ENCODE measurements at regions not wholly inside any gene's neighbourhood (a gene's known extent, or its start where the extent isn't known, plus 50 kb on each side); places are given as distances from the start of the nearest gene placed in this dataset.

- TF ChIP-seq FOXM1 (IDR thresholded peaks at IDR 0.05; ENCODE audit: borderline replicate concordance, low read depth): no peak
- TF ChIP-seq CEBPB (IDR thresholded peaks at IDR 0.05): no peak
- TF ChIP-seq TEAD4 (IDR thresholded peaks at IDR 0.05): no peak
- no peak for TF ChIP-seq TCF12 (IDR thresholded peaks at IDR 0.05; ENCODE audit: low read depth)
- TF ChIP-seq NFIC (IDR thresholded peaks at IDR 0.05): no peak
- no peak for TF ChIP-seq USF1 (IDR thresholded peaks at IDR 0.05)
- no peak for TF ChIP-seq YY1 (IDR thresholded peaks at IDR 0.05; ENCODE audit: low read depth)
- TF ChIP-seq ZBTB7A (IDR thresholded peaks at IDR 0.05; ENCODE audit: low read depth): no peak
Observed at GRCh38 chr12:125193376-125194152, 128.3 kb downstream of the AACS start.

- TF ChIP-seq RAD21 (IDR thresholded peaks at IDR 0.05; ENCODE audit: low read depth) (no peak), FOXM1 (IDR thresholded peaks at IDR 0.05; ENCODE audit: borderline replicate concordance, low read depth) (no peak), TEAD4 (IDR thresholded peaks at IDR 0.05) (no peak), ZBTB7A (IDR thresholded peaks at IDR 0.05; ENCODE audit: low read depth) (no peak), REST (IDR thresholded peaks at IDR 0.05; ENCODE audit: low read depth) (no peak), NFIC (IDR thresholded peaks at IDR 0.05) (no peak), USF1 (IDR thresholded peaks at IDR 0.05) (no peak), TCF12 (IDR thresholded peaks at IDR 0.05; ENCODE audit: low read depth) (no peak), EP300 (IDR thresholded peaks at IDR 0.05; ENCODE audit: borderline replicate concordance) (no peak), TAF1 (IDR thresholded peaks at IDR 0.05; ENCODE audit: low read depth) (no peak), MAX (IDR thresholded peaks at IDR 0.05) (no peak), YY1 (IDR thresholded peaks at IDR 0.05; ENCODE audit: low read depth) (no peak), CEBPB (IDR thresholded peaks at IDR 0.05) (no peak), EGR1 (IDR thresholded peaks at IDR 0.05) (no peak), CREB1 (IDR thresholded peaks at IDR 0.05; ENCODE audit: low read depth) (no peak)
Observed at GRCh38 chr12:125194163-125194773, 129.0 kb downstream of the AACS start.

GRCh38 chr12:125194987-125195386 lies 129.8 kb downstream of the AACS start:
- TF ChIP-seq CEBPB (IDR thresholded peaks at IDR 0.05) (no peak), USF1 (IDR thresholded peaks at IDR 0.05) (no peak), TCF12 (IDR thresholded peaks at IDR 0.05; ENCODE audit: low read depth) (no peak), REST (IDR thresholded peaks at IDR 0.05; ENCODE audit: low read depth) (peak; percentile 89), NFIC (IDR thresholded peaks at IDR 0.05) (no peak), MAX (IDR thresholded peaks at IDR 0.05) (no peak), ZBTB7A (IDR thresholded peaks at IDR 0.05; ENCODE audit: low read depth) (no peak)

GRCh38 chr12:125197326-125197725 lies 132.1 kb downstream of the AACS start:
- TF ChIP-seq ZBTB7A (IDR thresholded peaks at IDR 0.05; ENCODE audit: low read depth) (no peak), NFIC (IDR thresholded peaks at IDR 0.05) (no peak), YY1 (IDR thresholded peaks at IDR 0.05; ENCODE audit: low read depth) (no peak), REST (IDR thresholded peaks at IDR 0.05; ENCODE audit: low read depth) (no peak), TAF1 (IDR thresholded peaks at IDR 0.05; ENCODE audit: low read depth) (no peak), RAD21 (IDR thresholded peaks at IDR 0.05; ENCODE audit: low read depth) (no peak), CREB1 (IDR thresholded peaks at IDR 0.05; ENCODE audit: low read depth) (no peak), USF1 (IDR thresholded peaks at IDR 0.05) (no peak), TEAD4 (IDR thresholded peaks at IDR 0.05) (no peak), FOXM1 (IDR thresholded peaks at IDR 0.05; ENCODE audit: borderline replicate concordance, low read depth) (no peak), CEBPB (IDR thresholded peaks at IDR 0.05) (no peak), TCF12 (IDR thresholded peaks at IDR 0.05; ENCODE audit: low read depth) (no peak), MAX (IDR thresholded peaks at IDR 0.05) (no peak), EP300 (IDR thresholded peaks at IDR 0.05; ENCODE audit: borderline replicate concordance) (no peak)
